ENCODE measurements at regions not wholly inside any gene's neighbourhood (a gene's known extent, or its start where the extent isn't known, plus 50 kb on each side); places are given as distances from the start of the nearest gene placed in this dataset.

GRCh38 chr6:76703285-76703684 lies 630.8 kb upstream of the IMPG1 start:
- no peak for DNase-seq (ENCODE audit: low read depth)
- CTCF ChIA-PET: interaction anchor here (2.4 kb wide), 1 partner anchor 18 kb away, joined by 6 read pairs; no protein-coding TSS in a partner anchor

GRCh38 chr6:76702187-76702586 lies 629.7 kb upstream of the IMPG1 start:
- ChIA-PET CTCF (interaction anchor here (2.4 kb wide), 1 partner anchor 17 kb away, joined by 6 read pairs; no protein-coding TSS in a partner anchor), POLR2A (no interaction called here)
- DNase-seq (ENCODE audit: low read depth): no peak

More at GRCh38 chr6:76703285-76703684, 630.8 kb upstream of the IMPG1 start:
- H3K27me3 ChIP-seq (ENCODE audit: control insufficient read depth, insufficient read depth, low read length): no peaks in the 10 kb centered on the region
- H3K36me3 ChIP-seq (ENCODE audit: control insufficient read depth, insufficient read depth, low read length): no peaks in the 10 kb centered on the region
- POLR2A ChIA-PET: no interaction called here
- no peak overlapping the region for H3K4me3 ChIP-seq (ENCODE audit: low read depth, low read length)
- TF ChIP-seq CTCF (IDR thresholded peaks at IDR 0.05; ENCODE audit: insufficient read depth, low read depth, low read length): no peak

GRCh38 chr6:76701610-76702009 lies 629.1 kb upstream of the IMPG1 start:
- POLR2A ChIA-PET: no interaction called here
- H3K4me3 ChIP-seq (ENCODE audit: low read depth, low read length): no peak overlapping the region
- no peak for DNase-seq (ENCODE audit: low read depth)
- peak; percentile 15; the same call in 1 of the 2 replicates for TF ChIP-seq CTCF (IDR thresholded peaks at IDR 0.05; ENCODE audit: insufficient read depth, low read depth, low read length)
- H3K36me3 ChIP-seq (ENCODE audit: control insufficient read depth, insufficient read depth, low read length): no peaks in the 10 kb centered on the region
- CTCF ChIA-PET: interaction anchor here (0.6 to 2.4 kb wide), 2 partner anchors 17 to 649 kb away, joined by 3 to 6 read pairs; no protein-coding TSS in a partner anchor
- H3K27me3 ChIP-seq (ENCODE audit: control insufficient read depth, insufficient read depth, low read length): no peaks in the 10 kb centered on the region

More at GRCh38 chr6:76702187-76702586, 629.7 kb upstream of the IMPG1 start:
- H3K27me3 ChIP-seq (ENCODE audit: control insufficient read depth, insufficient read depth, low read length): no peaks in the 10 kb centered on the region
- no peaks in the 10 kb centered on the region for H3K36me3 ChIP-seq (ENCODE audit: control insufficient read depth, insufficient read depth, low read length)
- H3K4me3 ChIP-seq (ENCODE audit: low read depth, low read length): no peak overlapping the region
- TF ChIP-seq CTCF (IDR thresholded peaks at IDR 0.05; ENCODE audit: insufficient read depth, low read depth, low read length): no peak

DNA sequence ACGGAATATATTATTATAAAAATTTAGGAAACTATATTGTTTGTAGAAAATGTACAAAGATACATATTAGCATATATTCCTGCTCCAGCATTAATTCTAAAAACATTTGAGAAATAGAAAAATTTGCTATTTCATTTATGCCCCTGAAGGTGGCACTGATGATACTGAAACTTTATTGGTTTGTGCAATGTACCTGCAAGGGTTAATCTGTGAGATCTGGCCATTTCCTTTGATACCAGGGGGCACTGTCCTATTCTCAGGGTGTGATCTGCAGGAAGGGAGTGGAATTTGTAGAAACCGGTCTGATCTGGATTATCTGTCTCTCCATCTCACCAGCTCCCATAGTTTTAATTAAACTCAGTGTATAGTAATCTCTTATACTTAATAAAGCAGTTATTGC lies 625.1 kb upstream of the IMPG1 start:
- no peak overlapping the region for H3K4me3 ChIP-seq (ENCODE audit: low read depth, low read length)
- CTCF ChIA-PET: interaction anchor here (0.6 to 0.8 kb wide), 2 partner anchors 156 to 760 kb away, joined by 3 read pairs; no protein-coding TSS in a partner anchor
- no peaks in the 10 kb centered on the region for H3K36me3 ChIP-seq (ENCODE audit: control insufficient read depth, insufficient read depth, low read length)
- POLR2A ChIA-PET: no interaction called here
- no peaks in the 10 kb centered on the region for H3K27me3 ChIP-seq (ENCODE audit: control insufficient read depth, insufficient read depth, low read length)
- TF ChIP-seq CTCF (IDR thresholded peaks at IDR 0.05; ENCODE audit: insufficient read depth, low read depth, low read length): peak; percentile 24; the same call in 1 of the 2 replicates
- no peak for DNase-seq (ENCODE audit: low read depth)

- TF ChIP-seq CTCF (IDR thresholded peaks at IDR 0.05; ENCODE audit: insufficient read depth, low read depth, low read length): no peak
- POLR2A ChIA-PET: no interaction called here
- CTCF ChIA-PET: interaction anchor here (1.3 kb wide), 1 partner anchor 13 kb away, joined by 3 read pairs; no protein-coding TSS in a partner anchor
These were observed 622.3 kb upstream of the IMPG1 start for GRCh38 chr6:76694795-76695194.

More at GRCh38 chr6:76694795-76695194, 622.3 kb upstream of the IMPG1 start:
- DNase-seq (ENCODE audit: low read depth): no peak
- no peaks in the 10 kb centered on the region for H3K27me3 ChIP-seq (ENCODE audit: control insufficient read depth, insufficient read depth, low read length)
- H3K4me3 ChIP-seq (ENCODE audit: low read depth, low read length): no peak overlapping the region
- H3K36me3 ChIP-seq (ENCODE audit: control insufficient read depth, insufficient read depth, low read length): no peaks in the 10 kb centered on the region

Data from BJ (cell line).